ENCODE measurements at regions not wholly inside any gene's neighbourhood (a gene's known extent, or its start where the extent isn't known, plus 50 kb on each side); places are given as distances from the start of the nearest gene placed in this dataset.

DNA sequence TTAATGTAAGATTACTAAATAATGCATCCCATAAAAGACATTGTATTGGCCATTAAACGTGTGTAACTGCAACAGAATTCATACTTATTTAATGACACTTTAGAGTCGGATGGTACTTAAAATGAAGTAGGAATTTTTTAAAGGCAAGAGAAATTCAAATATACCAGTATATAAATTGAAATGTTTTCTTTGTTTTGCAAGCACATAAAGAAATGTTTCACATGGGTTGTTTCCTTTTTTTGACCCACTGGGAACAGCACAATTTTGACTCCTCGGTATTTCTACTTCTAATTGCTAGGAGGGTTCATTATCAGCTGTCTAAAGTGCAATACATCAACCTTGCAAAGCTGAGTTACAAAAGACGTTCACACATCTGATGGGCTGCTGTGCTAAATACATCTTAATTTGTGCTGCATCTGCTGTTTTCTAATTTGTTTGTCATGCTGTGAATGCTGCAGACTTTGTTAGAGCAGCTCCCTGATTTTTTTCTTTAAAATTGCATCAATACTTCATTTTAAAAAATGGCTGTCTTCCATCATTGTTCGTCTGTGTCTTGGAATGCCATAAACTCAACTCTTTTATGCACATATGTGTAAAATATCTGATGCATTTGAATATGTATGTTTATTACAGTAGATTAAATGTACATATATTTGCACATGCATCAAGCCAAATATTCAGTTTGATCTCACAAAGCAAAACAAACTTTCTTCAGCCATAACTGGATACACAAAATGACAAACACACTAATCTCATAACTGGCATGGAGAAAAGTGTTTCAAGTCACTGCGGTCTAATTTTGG is 454.0 kb upstream of the GRAMD2B start:
- H3K36me3 ChIP-seq (ENCODE audit: control insufficient read depth, insufficient read depth, low read length): no peaks in the 10 kb centered on the region
- WGBS, 2 experiments (ENCODE audit: insufficient coverage in 2 of 2): 83 to 95% methylated on average over 1 to 2 of the region's 6 CpGs
- no peak overlapping the region for H3K27ac ChIP-seq (ENCODE audit: low read depth, low read length, severe bottlenecking)
- H3K4me1 ChIP-seq (ENCODE audit: control insufficient read depth, insufficient read depth, low read length, poor library complexity, severe bottlenecking): peaks cover 4% of the 10 kb centered on the region
- no peak overlapping the region for H3K4me3 ChIP-seq (ENCODE audit: extremely low read depth, insufficient read depth, low read length, poor library complexity, severe bottlenecking)
- no peaks in the 10 kb centered on the region for H3K9me3 ChIP-seq (ENCODE audit: control insufficient read depth, low read length)

- no CpG with 5 or more reads among the region's 1 CpG for WGBS, 2 experiments (ENCODE audit: insufficient coverage in 2 of 2)
- H3K4me1 ChIP-seq (ENCODE audit: control insufficient read depth, insufficient read depth, low read length, poor library complexity, severe bottlenecking): peaks cover 4% of the 10 kb centered on the region
- no peak overlapping the region for H3K27ac ChIP-seq (ENCODE audit: low read depth, low read length, severe bottlenecking)
- no peaks in the 10 kb centered on the region for H3K36me3 ChIP-seq (ENCODE audit: control insufficient read depth, insufficient read depth, low read length)
- no peak overlapping the region for H3K4me3 ChIP-seq (ENCODE audit: extremely low read depth, insufficient read depth, low read length, poor library complexity, severe bottlenecking)
- no peaks in the 10 kb centered on the region for H3K9me3 ChIP-seq (ENCODE audit: control insufficient read depth, low read length)
Measured at GRCh38 chr5:125969814-125970171, 453.4 kb upstream of the GRAMD2B start.

- Histone ChIP-seq H3K9me3 (ENCODE audit: control insufficient read depth, low read length) (no peaks in the 10 kb centered on the region), H3K4me3 (ENCODE audit: extremely low read depth, insufficient read depth, low read length, poor library complexity, severe bottlenecking) (no peak overlapping the region), H3K4me1 (ENCODE audit: control insufficient read depth, insufficient read depth, low read length, poor library complexity, severe bottlenecking) (peaks cover 4% of the 10 kb centered on the region), H3K27ac (ENCODE audit: low read depth, low read length, severe bottlenecking) (no peak overlapping the region), H3K36me3 (ENCODE audit: control insufficient read depth, insufficient read depth, low read length) (no peaks in the 10 kb centered on the region)
- 57 to 67% methylated on average over 2 to 3 of the region's 7 CpGs for WGBS, 2 experiments (ENCODE audit: insufficient coverage in 2 of 2)
Measured at GRCh38 chr5:125970631-125971307, 452.4 kb upstream of the GRAMD2B start.

- Histone ChIP-seq H3K27ac (ENCODE audit: low read depth, low read length, severe bottlenecking) (no peak overlapping the region), H3K4me1 (ENCODE audit: control insufficient read depth, insufficient read depth, low read length, poor library complexity, severe bottlenecking) (peaks cover 4% of the 10 kb centered on the region), H3K9me3 (ENCODE audit: control insufficient read depth, low read length) (no peaks in the 10 kb centered on the region), H3K4me3 (ENCODE audit: extremely low read depth, insufficient read depth, low read length, poor library complexity, severe bottlenecking) (no peak overlapping the region), H3K36me3 (ENCODE audit: control insufficient read depth, insufficient read depth, low read length) (no peaks in the 10 kb centered on the region)
- WGBS, 2 experiments (ENCODE audit: insufficient coverage in 2 of 2): 75 to 86% methylated on average over 2 of the region's 3 CpGs
Measured at GRCh38 chr5:125972706-125973105, 450.5 kb upstream of the GRAMD2B start.

DNA sequence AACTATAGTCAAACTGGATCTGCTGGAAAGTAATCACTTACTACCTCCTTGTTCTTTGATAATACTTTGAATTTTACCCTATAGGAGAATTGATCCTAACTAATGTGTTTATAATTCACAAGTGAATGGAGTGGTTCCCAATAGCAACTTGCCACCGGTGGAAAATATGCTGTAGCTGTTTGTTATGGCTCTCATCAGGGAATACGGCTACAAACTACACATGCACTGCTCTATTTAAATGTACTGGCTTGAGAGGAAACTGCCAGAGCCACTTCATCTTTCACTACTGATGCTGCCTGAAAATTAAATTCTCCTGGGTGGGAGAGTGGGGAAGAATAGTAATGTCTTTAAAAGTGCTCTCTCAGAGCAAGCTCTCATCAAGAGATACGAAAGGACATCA is 448.5 kb upstream of the GRAMD2B start:
- Histone ChIP-seq H3K4me1 (ENCODE audit: control insufficient read depth, insufficient read depth, low read length, poor library complexity, severe bottlenecking) (peaks cover 4% of the 10 kb centered on the region), H3K36me3 (ENCODE audit: control insufficient read depth, insufficient read depth, low read length) (no peaks in the 10 kb centered on the region), H3K9me3 (ENCODE audit: control insufficient read depth, low read length) (no peaks in the 10 kb centered on the region), H3K4me3 (ENCODE audit: extremely low read depth, insufficient read depth, low read length, poor library complexity, severe bottlenecking) (no peak overlapping the region), H3K27ac (ENCODE audit: low read depth, low read length, severe bottlenecking) (no peak overlapping the region)
- 90 to 100% methylated on average over 1 to 2 of the region's 3 CpGs for WGBS, 2 experiments (ENCODE audit: insufficient coverage in 2 of 2)

- no peaks in the 10 kb centered on the region for H3K9me3 ChIP-seq (ENCODE audit: control insufficient read depth, low read length)
- no peaks in the 10 kb centered on the region for H3K4me1 ChIP-seq (ENCODE audit: control insufficient read depth, insufficient read depth, low read length, poor library complexity, severe bottlenecking)
- no peak overlapping the region for H3K4me3 ChIP-seq (ENCODE audit: extremely low read depth, insufficient read depth, low read length, poor library complexity, severe bottlenecking)
- WGBS, 2 experiments (ENCODE audit: insufficient coverage in 2 of 2): 100% methylated on average over 1 of the region's 2 CpGs; no CpG with 5 or more reads in 1 of the 2 experiments
- H3K36me3 ChIP-seq (ENCODE audit: control insufficient read depth, insufficient read depth, low read length): no peaks in the 10 kb centered on the region
- H3K27ac ChIP-seq (ENCODE audit: low read depth, low read length, severe bottlenecking): no peak overlapping the region
Measured at GRCh38 chr5:125976421-125977000, 446.7 kb upstream of the GRAMD2B start.

- no peak overlapping the region for H3K27ac ChIP-seq (ENCODE audit: low read depth, low read length, severe bottlenecking)
- no peak overlapping the region for H3K4me3 ChIP-seq (ENCODE audit: extremely low read depth, insufficient read depth, low read length, poor library complexity, severe bottlenecking)
- no peaks in the 10 kb centered on the region for H3K9me3 ChIP-seq (ENCODE audit: control insufficient read depth, low read length)
- no peaks in the 10 kb centered on the region for H3K4me1 ChIP-seq (ENCODE audit: control insufficient read depth, insufficient read depth, low read length, poor library complexity, severe bottlenecking)
- WGBS, 2 experiments (ENCODE audit: insufficient coverage in 2 of 2): 83% methylated on average over 1 of the region's 3 CpGs; no CpG with 5 or more reads in 1 of the 2 experiments
- no peaks in the 10 kb centered on the region for H3K36me3 ChIP-seq (ENCODE audit: control insufficient read depth, insufficient read depth, low read length)
Measured at GRCh38 chr5:125978015-125978414, 445.2 kb upstream of the GRAMD2B start.

DNA sequence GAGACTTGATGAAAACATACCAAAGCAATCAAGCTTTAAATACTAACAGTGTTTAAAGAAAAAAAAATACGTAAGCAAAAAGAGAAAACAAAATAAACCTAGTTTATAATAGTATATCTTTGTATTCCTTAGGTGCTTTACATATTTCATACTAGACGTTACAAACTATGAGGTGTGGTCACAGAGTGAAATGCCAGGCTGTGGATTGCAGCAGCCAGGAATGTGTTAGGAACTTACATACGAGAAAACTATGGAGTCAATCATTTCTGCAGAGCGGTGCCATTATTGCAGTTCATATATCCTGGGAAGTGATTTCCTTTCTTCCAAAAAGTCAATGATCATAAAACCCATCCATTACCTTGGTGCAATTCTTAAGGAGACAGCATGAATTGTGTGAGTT is 443.6 kb upstream of the GRAMD2B start:
- H3K9me3 ChIP-seq (ENCODE audit: control insufficient read depth, low read length): no peaks in the 10 kb centered on the region
- no peaks in the 10 kb centered on the region for H3K4me1 ChIP-seq (ENCODE audit: control insufficient read depth, insufficient read depth, low read length, poor library complexity, severe bottlenecking)
- H3K36me3 ChIP-seq (ENCODE audit: control insufficient read depth, insufficient read depth, low read length): no peaks in the 10 kb centered on the region
- WGBS, 2 experiments (ENCODE audit: insufficient coverage in 2 of 2): 88 to 100% methylated on average over 1 to 3 of the region's 4 CpGs
- H3K4me3 ChIP-seq (ENCODE audit: extremely low read depth, insufficient read depth, low read length, poor library complexity, severe bottlenecking): no peak overlapping the region
- H3K27ac ChIP-seq (ENCODE audit: low read depth, low read length, severe bottlenecking): no peak overlapping the region

DNA sequence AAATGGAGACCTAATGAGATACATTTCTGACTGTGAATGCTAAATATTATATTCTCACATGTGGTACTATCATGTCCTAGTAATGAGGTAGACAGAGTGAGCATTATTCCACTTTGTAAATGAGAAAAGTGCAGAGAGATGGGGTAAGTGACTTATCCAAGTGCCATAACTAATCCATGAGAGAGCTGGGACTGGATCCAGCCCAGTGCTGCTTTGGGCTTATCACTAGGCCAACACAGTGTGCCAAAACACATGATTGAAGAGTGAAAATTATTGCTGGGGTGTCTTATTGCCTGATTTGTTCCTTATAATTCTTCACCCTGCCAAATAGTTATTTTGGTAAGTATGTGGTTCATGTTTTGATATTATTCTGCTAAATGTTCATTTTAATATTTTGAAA is 442.2 kb upstream of the GRAMD2B start:
- Histone ChIP-seq H3K4me1 (ENCODE audit: control insufficient read depth, insufficient read depth, low read length, poor library complexity, severe bottlenecking) (no peaks in the 10 kb centered on the region), H3K36me3 (ENCODE audit: control insufficient read depth, insufficient read depth, low read length) (no peaks in the 10 kb centered on the region), H3K4me3 (ENCODE audit: extremely low read depth, insufficient read depth, low read length, poor library complexity, severe bottlenecking) (no peak overlapping the region), H3K27ac (ENCODE audit: low read depth, low read length, severe bottlenecking) (no peak overlapping the region), H3K9me3 (ENCODE audit: control insufficient read depth, low read length) (no peaks in the 10 kb centered on the region)

- Histone ChIP-seq H3K4me3 (ENCODE audit: extremely low read depth, insufficient read depth, low read length, poor library complexity, severe bottlenecking) (no peak overlapping the region), H3K4me1 (ENCODE audit: control insufficient read depth, insufficient read depth, low read length, poor library complexity, severe bottlenecking) (no peaks in the 10 kb centered on the region), H3K9me3 (ENCODE audit: control insufficient read depth, low read length) (no peaks in the 10 kb centered on the region), H3K27ac (ENCODE audit: low read depth, low read length, severe bottlenecking) (no peak overlapping the region), H3K36me3 (ENCODE audit: control insufficient read depth, insufficient read depth, low read length) (no peaks in the 10 kb centered on the region)
- 100% methylated on average over 1 of the region's 2 CpGs; no CpG with 5 or more reads in 1 of the 2 experiments for WGBS, 2 experiments (ENCODE audit: insufficient coverage in 2 of 2)
Measured at GRCh38 chr5:125987677-125988255, 435.4 kb upstream of the GRAMD2B start.

Data from mesodermal cell (in vitro differentiated cells).